D721Med (cell line): ENCODE measurements at regions not wholly inside any gene's neighbourhood (a gene's known extent, or its start where the extent isn't known, plus 50 kb on each side); places are given as distances from the start of the nearest gene placed in this dataset.

ENCODE experiments used
- DNase-seq: peaks from one replicate; pipeline ENCODE4 v3.0.0; 2011; ENCODE audit warnings: low spot score; ENCODE audit not compliant: insufficient read length
- FAIRE-seq: peaks from 2 replicates; lab custom pipeline; 2011; peaks lifted over from hg19 to GRCh38; lab: Jason Lieb, UNC
- TF ChIP-seq, protein P1 (sequence below): IDR thresholded peaks from 2 replicates; pipeline ENCODE4 v1.5.1; 2012; ENCODE audit warnings: mild to moderate bottlenecking, control low read depth; ENCODE audit not compliant: insufficient read depth; ENCODE audit errors: missing control alignments

DNA sequence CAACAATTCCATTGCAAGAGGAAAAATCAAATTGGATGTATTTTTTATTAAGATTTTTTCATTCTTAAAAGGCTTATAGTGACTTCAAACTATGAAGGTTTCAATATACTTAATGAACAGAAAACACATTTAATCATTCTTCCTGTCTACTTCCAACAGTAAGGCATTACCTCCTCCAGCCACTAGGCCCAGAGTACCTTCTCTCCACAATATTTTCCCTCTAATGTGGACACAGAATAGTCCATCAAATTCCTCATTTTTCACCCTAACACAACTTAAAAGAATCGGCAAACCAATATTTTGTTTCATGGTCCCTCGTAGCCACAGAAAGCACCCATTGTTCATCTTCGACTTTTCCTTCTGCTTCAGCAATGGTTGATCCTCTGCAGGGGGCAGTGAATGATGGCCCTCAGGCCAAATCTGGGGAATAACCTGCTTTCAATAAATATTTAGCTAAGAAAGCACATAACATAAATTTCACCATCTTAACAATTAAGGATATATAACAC is 335.4 kb upstream of the ID4 start:
- TF ChIP-seq, protein P1, sequence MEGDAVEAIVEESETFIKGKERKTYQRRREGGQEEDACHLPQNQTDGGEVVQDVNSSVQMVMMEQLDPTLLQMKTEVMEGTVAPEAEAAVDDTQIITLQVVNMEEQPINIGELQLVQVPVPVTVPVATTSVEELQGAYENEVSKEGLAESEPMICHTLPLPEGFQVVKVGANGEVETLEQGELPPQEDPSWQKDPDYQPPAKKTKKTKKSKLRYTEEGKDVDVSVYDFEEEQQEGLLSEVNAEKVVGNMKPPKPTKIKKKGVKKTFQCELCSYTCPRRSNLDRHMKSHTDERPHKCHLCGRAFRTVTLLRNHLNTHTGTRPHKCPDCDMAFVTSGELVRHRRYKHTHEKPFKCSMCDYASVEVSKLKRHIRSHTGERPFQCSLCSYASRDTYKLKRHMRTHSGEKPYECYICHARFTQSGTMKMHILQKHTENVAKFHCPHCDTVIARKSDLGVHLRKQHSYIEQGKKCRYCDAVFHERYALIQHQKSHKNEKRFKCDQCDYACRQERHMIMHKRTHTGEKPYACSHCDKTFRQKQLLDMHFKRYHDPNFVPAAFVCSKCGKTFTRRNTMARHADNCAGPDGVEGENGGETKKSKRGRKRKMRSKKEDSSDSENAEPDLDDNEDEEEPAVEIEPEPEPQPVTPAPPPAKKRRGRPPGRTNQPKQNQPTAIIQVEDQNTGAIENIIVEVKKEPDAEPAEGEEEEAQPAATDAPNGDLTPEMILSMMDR, result no peak
- DNase-seq (no peak), FAIRE-seq (no peak)

DNA sequence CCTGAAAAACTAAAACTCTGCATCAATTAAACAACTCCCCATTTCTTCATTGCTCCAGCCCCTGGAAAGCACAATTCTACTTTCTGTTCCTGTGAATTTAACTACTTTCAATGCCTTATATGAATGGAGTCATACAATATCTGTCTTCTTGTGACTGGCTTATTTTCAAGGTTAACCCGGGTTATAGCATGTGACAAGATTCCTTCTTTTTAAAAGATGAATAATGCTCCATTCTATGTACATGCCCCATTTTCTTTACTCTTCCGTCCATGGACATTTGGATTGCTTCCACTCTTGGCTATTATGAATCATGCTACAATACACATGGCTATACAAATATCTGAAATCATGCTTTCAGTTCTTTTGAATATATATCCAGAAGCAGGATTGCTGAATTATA is 334.9 kb upstream of the ID4 start:
- DNase-seq (no peak), FAIRE-seq (no peak)
- TF ChIP-seq, protein P1, result no peak

DNA sequence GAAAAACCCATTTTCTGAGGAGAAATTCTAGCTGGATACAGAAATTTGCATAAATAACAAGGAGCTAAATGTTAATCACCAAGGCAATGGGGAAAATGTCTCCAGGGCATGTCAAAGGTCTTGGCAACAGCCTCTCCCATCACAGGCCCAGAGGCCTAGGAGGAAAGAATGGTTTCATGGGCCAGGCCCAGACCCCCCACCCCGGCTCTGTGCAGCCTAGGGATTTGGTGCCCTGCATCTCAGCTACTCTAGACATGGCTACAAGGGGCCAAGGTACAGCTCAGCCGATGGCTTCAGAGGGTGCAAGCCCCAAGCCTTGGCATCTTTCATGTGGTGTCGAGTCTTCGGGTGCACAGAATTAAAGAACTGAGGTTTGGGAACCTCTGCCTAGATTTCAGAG is 321.2 kb upstream of the ID4 start:
- FAIRE-seq (no peak), DNase-seq (no peak)
- TF ChIP-seq, protein P1, result no peak

DNA sequence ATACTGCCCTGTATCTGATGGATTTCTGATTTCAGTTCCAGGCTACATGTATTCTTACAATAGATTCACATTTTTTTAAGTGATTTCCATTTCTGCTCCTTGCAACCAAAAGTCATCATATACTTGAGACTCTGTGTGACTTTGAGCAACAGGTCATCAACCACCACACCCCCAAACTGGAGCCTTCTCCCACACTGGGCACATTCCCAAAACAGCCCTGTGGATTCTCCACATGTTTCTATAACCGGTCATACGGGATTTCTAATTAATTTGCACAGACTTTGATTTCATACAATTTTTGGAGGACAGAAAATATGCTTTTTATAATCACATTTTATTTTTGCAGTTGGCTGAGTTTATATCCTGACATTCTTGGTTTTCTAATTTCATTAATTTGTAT is 317.2 kb upstream of the ID4 start:
- FAIRE-seq (no peak), DNase-seq (no peak)
- TF ChIP-seq, protein P1, result no peak

DNA sequence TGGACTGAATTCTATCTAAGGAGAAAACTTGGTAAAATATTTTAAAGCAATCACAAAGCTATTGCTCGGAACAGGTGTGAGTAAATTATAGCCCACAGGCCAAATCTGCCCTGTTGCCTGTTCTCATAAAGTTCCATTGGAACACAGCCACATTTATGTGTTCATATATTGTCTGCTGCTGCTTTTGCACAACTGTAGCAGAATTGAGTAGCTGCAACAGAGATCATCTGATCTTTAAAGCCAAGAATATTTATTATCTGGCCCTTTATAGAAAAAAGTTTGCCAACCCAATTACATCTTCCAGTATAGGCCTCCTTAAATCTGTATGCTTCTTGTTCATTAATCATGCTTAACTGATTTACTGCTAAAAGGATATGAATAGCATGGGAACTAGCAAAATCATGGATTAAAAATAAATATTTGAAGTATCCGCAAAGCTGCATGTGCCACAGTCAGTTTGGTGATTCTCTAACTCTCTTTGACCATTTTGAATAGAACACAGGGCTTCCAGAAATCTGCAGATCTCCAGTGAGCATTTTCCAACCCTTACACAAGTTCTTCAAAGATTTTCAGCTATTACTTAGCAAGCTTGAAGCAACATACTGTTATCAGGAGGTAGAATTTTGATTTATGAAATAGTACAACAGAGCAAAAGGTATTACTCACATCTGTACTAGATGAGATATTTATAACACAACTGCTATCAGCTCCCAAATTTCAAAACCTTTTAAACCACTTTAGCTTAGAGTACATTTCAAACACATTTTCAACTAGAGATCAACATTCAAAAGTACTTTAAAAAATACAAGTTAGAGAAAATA is 312.6 kb upstream of the ID4 start:
- TF ChIP-seq, protein P1, result no peak
- DNase-seq, result no peak
- FAIRE-seq, result no peak

DNA sequence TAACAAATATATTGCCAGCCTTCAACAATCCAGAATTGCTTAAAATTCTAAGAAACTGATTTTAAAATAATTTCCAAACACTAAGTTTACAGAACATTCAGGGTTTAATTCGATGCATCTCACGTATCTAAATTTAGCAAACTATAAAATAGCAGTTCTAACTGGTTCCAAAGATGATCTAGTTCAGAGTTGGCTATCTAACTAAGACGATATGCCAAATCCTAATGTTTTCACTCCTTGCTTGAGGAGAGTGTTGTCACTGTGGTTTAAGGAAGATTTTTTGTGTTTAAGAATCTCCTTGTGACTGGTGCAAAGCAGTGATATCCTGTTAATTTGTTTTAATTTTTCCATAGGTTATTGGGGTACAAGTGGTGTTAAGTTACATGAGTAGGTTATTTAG is 311.5 kb upstream of the ID4 start:
- FAIRE-seq, result no peak
- TF ChIP-seq, protein P1, result no peak

DNA sequence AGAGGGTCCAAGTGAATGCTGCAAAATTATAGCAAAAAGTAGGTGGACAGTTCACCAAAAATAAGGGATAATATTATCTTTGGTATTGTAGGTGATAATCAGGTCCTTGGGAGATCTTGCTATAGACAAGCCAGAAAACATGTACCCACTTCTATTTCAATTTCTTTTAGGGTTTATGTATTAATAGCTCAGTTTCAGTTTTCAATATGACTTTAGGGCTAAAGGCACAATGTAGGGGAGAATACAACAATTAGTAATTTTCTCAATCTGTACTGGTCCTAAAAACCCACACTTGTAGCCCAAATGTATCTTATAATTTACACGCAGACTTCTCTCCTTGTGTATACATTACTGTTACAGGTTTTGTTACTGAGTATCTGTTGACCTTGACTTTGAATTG is 307.0 kb upstream of the ID4 start:
- FAIRE-seq (no peak), DNase-seq (no peak)
- TF ChIP-seq, protein P1, result no peak

More for the DNA sequence above, 311.5 kb upstream of the ID4 start:
- DNase-seq, result no peak
